Astrocyte (in vitro differentiated cells and primary cell): ENCODE measurements at regions not wholly inside any gene's neighbourhood (a gene's known extent, or its start where the extent isn't known, plus 50 kb on each side); places are given as distances from the start of the nearest gene placed in this dataset.

ENCODE experiments used
- EZH2 ChIP-seq: IDR thresholded peaks from 2 replicates; pipeline ENCODE4 v1.6.1; 2012; ENCODE audit warnings: mild to moderate bottlenecking, low read length, inconsistent platforms; ENCODE audit not compliant: insufficient read depth
- TF ChIP-seq, protein P1 (sequence below): IDR thresholded peaks from 2 replicates; pipeline ENCODE4 v1.5.1; 2011; ENCODE audit warnings: low read depth, mild to moderate bottlenecking, inconsistent platforms, low read length, moderate library complexity; ENCODE audit not compliant: insufficient read depth

DNA sequence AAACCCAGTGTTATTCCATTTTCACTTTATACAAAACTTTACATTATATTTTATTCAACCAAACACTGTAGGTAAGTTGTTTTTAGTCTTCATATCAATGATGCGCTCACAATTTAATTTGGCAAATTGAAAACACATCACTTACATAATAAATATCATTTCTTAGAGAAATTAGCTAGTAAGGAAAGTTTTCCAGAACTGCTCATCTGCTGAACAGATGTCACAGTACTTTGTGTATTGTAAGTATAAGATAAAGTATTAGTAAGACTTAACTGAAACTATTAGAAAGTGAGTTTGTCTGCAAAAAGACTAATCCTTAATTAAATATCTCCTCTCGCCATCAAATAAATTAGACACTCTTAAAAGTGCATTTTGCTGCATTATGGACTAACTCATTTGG is 108.7 kb upstream of the PACRGL start:
- TF ChIP-seq, protein P1, sequence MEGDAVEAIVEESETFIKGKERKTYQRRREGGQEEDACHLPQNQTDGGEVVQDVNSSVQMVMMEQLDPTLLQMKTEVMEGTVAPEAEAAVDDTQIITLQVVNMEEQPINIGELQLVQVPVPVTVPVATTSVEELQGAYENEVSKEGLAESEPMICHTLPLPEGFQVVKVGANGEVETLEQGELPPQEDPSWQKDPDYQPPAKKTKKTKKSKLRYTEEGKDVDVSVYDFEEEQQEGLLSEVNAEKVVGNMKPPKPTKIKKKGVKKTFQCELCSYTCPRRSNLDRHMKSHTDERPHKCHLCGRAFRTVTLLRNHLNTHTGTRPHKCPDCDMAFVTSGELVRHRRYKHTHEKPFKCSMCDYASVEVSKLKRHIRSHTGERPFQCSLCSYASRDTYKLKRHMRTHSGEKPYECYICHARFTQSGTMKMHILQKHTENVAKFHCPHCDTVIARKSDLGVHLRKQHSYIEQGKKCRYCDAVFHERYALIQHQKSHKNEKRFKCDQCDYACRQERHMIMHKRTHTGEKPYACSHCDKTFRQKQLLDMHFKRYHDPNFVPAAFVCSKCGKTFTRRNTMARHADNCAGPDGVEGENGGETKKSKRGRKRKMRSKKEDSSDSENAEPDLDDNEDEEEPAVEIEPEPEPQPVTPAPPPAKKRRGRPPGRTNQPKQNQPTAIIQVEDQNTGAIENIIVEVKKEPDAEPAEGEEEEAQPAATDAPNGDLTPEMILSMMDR = no peak
- no peak for TF ChIP-seq EZH2
